Uterus (tissue), 3 donors: ENCODE measurements at regions not wholly inside any gene's neighbourhood (a gene's known extent, or its start where the extent isn't known, plus 50 kb on each side); places are given as distances from the start of the nearest gene placed in this dataset.
A peak's percentile ranks its signal among the peaks of the same experiment; 100 is the strongest.

ENCODE experiments used
- DNase-seq, 2 donors: peaks; one replicate each; pipeline ENCODE4 v3.0.0-alpha.2; 2019 to 2020
- H3K27ac ChIP-seq, 2 donors: fragments of 200-600 bp; sonication (generic); 1 replicate in 1 of 2; 2 replicates in 1 of 2; pipeline ENCODE4 v1.5.1; 2016 to 2018
- H3K27me3 ChIP-seq, 2 donors: fragments of 200-600 bp; sonication (generic); one replicate each; pipeline ENCODE4 v1.5.1; 2018 to 2019; ENCODE audit warnings: control low read depth in 1 of 2
- H3K36me3 ChIP-seq, 2 donors: fragments of 200-600 bp; sonication (generic); one replicate each; pipeline ENCODE4 v1.5.1; 2019; ENCODE audit warnings: control low read depth in 1 of 2
- H3K4me1 ChIP-seq, 2 donors: fragments of 200-600 bp; sonication (generic); one replicate each; pipeline ENCODE4 v1.5.1; 2018 to 2019; ENCODE audit warnings: control low read depth in 1 of 2
- H3K4me3 ChIP-seq, 2 donors: fragments of 200-600 bp; sonication (generic); 1 replicate in 1 of 2; 2 replicates in 1 of 2; pipeline ENCODE4 v1.5.1; 2018 to 2019; ENCODE audit warnings: mild to moderate bottlenecking in 1 of 2
- H3K9me3 ChIP-seq, 2 donors: fragments of 200-600 bp; sonication (generic); one replicate each; pipeline ENCODE4 v1.5.1; 2019; ENCODE audit warnings: control low read depth in 1 of 2
- POLR2A ChIP-seq, 2 donors: fragments of 450-650 bp; IDR thresholded peaks; one replicate each; pipeline ENCODE4 v1.6.1; 2016; ENCODE audit warnings: antibody characterized with exemption in 2 of 2, mild to moderate bottlenecking in 1 of 2, moderate library complexity in 1 of 2
- intact Hi-C: fragments of 100-400 bp; cut with DNase I; formaldehyde crosslinking; loops from one replicate; pipeline ENCODE4 v1.15.1; 2023; ENCODE audit warnings: low total_unique reads
- TF ChIP-seq, protein P1 (sequence below), 4 experiments: fragments of 200-600 bp in 2 of 4; fragments of 450-650 bp in 2 of 4; sonication (generic) in 2 of 4; IDR thresholded peaks; one replicate each; pipeline ENCODE4 v1.5.1; 2016 to 2019; ENCODE audit warnings: antibody characterized with exemption in 4 of 4, mild to moderate bottlenecking in 2 of 4, moderate library complexity in 1 of 4
- donor health status: DM: yes; HTN: yes; CAD: no.

DNA sequence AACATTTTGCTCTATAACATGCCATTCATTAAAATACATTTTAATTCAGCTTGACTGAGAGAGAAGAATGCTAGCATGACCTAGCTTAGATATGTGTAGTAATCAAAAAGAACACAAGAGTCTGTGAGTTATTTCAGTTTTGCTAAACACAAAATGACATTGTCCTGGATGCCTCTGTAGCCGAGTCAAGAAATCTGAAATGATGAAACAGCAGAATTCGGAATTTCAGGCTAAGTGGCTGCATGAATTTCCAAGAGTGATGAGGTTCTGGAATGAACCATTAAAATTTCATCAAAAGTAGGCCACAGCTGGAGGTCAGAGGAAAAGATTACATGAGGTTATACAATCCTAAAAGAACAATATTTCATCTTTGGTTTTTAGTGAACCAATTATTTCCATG lies 79.1 kb upstream of the CXADR start:
- Histone ChIP-seq H3K4me3 (no peak overlapping the region), H3K4me1 (peaks cover 4% of the 10 kb centered on the region in 2 donors), H3K27ac (no peak overlapping the region), H3K9me3 (no peaks in the 10 kb centered on the region), H3K27me3 (no peaks in the 10 kb centered on the region), H3K36me3 (no peaks in the 10 kb centered on the region)
- intact Hi-C loops = no loop called here
- no peak for DNase-seq
- TF ChIP-seq POLR2A (IDR thresholded peaks at IDR 0.05) = no peak
- TF ChIP-seq, protein P1, sequence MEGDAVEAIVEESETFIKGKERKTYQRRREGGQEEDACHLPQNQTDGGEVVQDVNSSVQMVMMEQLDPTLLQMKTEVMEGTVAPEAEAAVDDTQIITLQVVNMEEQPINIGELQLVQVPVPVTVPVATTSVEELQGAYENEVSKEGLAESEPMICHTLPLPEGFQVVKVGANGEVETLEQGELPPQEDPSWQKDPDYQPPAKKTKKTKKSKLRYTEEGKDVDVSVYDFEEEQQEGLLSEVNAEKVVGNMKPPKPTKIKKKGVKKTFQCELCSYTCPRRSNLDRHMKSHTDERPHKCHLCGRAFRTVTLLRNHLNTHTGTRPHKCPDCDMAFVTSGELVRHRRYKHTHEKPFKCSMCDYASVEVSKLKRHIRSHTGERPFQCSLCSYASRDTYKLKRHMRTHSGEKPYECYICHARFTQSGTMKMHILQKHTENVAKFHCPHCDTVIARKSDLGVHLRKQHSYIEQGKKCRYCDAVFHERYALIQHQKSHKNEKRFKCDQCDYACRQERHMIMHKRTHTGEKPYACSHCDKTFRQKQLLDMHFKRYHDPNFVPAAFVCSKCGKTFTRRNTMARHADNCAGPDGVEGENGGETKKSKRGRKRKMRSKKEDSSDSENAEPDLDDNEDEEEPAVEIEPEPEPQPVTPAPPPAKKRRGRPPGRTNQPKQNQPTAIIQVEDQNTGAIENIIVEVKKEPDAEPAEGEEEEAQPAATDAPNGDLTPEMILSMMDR (IDR thresholded peaks at IDR 0.05) = no peak

DNA sequence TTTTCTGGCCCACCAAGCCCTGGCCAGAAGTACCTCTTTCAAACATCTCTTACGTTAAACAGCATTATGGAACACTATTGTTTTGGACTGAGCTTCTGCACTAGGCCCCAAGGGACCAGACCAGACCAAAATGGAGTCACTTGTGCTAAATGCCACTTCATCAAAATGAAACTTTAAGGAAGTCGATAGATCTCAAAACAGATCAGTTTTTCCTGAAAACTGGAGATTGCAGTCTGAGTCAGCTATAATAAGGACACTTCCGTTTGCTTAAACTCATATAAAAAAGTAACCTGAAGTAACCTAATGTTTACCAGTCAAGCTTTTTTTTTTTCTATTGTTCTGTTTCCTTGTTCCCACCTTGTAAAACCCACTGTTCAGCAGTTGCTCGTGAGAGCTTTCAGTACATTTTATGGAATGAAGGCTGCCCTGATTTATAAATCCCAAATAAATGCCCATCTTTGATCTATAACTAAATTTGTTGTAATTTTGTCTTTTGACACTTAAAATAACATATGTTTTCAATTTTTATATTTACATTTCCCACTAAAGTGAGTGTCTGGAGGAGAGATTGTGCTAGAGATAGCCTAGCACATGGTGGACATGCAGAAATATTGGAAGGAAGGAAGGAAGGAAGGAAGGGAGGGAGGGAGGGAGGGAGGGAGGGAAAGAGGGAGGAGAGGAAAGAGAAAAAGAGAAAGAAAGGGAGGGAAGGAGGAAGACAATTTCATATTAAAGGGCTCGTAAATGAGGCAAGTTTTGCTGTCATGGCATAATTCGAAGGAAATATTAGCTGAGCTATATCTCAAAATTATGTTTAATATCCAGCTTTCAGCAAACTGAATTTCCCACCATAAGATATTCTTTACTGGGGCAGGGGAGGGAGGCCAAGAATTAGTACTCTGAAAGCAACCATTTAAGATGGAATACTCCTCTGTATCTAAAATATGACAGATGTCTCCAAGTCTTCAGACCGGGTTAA lies 77.0 kb upstream of the CXADR start:
- DNase-seq = no peak
- no peaks in the 10 kb centered on the region for H3K36me3 ChIP-seq
- intact Hi-C loops = no loop called here
- peaks cover 4% of the 10 kb centered on the region in 2 donors for H3K4me1 ChIP-seq
- peak overlapping the region; percentile 53 to 68 for H3K27ac ChIP-seq
- no peak overlapping the region for H3K4me3 ChIP-seq
- H3K9me3 ChIP-seq = no peaks in the 10 kb centered on the region
- H3K27me3 ChIP-seq = no peaks in the 10 kb centered on the region
- TF ChIP-seq, protein P1 (IDR thresholded peaks at IDR 0.05) = no peak
- no peak for TF ChIP-seq POLR2A (IDR thresholded peaks at IDR 0.05)

DNA sequence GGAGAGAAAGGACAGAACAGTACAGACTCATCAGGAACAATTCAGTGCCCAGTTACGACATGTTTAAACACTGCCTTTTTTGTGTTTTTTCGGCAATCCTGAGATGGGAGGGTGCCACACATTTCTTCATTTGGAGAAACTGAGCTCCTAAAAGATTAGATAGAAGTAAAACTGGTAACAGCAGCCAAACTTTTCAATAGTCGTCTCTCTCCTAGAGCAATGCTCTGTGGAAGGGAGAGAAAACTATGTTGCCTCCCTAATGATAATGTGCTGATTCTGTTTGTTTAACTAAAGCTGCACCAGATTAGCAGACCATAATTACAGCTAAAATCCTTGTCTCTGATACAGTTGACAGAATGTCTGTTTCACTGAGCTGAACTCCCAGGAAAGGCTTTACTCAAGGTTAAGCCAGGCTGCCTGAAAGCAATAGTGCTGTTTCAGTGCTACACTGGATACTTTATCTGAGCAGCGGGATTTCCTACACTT lies 76.2 kb upstream of the CXADR start:
- H3K36me3 ChIP-seq = no peaks in the 10 kb centered on the region
- peaks cover 4% of the 10 kb centered on the region in 2 donors for H3K4me1 ChIP-seq
- H3K27ac ChIP-seq = peak overlapping the region; percentile 53 to 68
- no peaks in the 10 kb centered on the region for H3K27me3 ChIP-seq
- no peaks in the 10 kb centered on the region for H3K9me3 ChIP-seq
- TF ChIP-seq POLR2A (IDR thresholded peaks at IDR 0.05) = no peak
- TF ChIP-seq, protein P1 (IDR thresholded peaks at IDR 0.05) = no peak
- H3K4me3 ChIP-seq = no peak overlapping the region
- intact Hi-C loops = no loop called here
- DNase-seq = no peak

DNA sequence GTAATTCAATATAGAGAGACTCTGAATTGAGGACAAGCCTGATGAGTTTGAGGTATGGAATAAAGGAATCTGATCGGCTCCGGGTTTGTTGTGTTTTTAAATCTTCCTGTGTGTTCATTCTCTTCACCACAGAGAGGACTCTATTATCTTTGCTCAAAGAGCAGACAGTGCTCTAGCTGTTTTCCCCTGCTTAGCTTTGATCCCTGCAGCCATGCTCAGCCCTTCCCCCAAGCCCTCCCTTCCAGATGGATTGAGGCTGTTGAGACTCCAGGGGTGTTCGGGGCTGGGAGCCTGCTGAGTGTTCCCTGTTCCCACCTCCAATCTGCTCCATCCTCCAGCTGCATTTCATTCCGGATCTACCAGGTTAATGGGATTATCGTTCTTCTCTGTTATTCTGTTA lies 74.2 kb upstream of the CXADR start:
- Histone ChIP-seq H3K27ac (no peak overlapping the region), H3K27me3 (no peaks in the 10 kb centered on the region), H3K36me3 (no peaks in the 10 kb centered on the region), H3K4me3 (no peak overlapping the region), H3K4me1 (peaks cover 4% of the 10 kb centered on the region in 2 donors), H3K9me3 (no peaks in the 10 kb centered on the region)
- intact Hi-C loops = no loop called here
- TF ChIP-seq POLR2A (IDR thresholded peaks at IDR 0.05) = no peak
- TF ChIP-seq, protein P1 (IDR thresholded peaks at IDR 0.05) = no peak
- DNase-seq = no peak

DNA sequence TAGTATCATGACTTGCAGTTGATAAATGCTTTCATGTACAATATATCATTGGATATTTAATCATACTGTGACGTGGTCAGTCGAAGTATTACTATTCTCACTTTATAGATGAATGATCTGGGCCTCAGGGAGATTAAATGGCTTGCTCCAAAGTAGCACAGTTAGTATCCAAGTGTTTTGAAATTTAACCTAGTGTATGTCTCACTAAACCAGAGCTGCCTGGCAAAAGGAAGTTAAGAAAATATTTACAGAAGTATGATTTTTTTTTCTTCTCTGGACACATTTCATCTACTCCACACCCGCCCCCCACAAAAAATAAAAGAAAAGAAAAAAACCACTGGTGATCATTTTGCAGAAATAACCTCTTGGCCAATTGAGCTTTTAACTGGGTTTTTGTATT lies 71.9 kb upstream of the CXADR start:
- Histone ChIP-seq H3K36me3 (no peaks in the 10 kb centered on the region), H3K9me3 (no peaks in the 10 kb centered on the region), H3K27me3 (no peaks in the 10 kb centered on the region), H3K4me3 (no peak overlapping the region), H3K4me1 (peaks cover 4% of the 10 kb centered on the region in 2 donors), H3K27ac (no peak overlapping the region)
- intact Hi-C loops = no loop called here
- DNase-seq = no peak
- TF ChIP-seq, protein P1 (IDR thresholded peaks at IDR 0.05) = no peak
- TF ChIP-seq POLR2A (IDR thresholded peaks at IDR 0.05) = no peak
